Nephron (organoid): ENCODE measurements at regions not wholly inside any gene's neighbourhood (a gene's known extent, or its start where the extent isn't known, plus 50 kb on each side); places are given as distances from the start of the nearest gene placed in this dataset.

ENCODE experiments used
- H3K27ac Mint-ChIP-seq, 3 experiments: 2 replicates each; pipeline ENCODE4 v1.8.0; 2020; ENCODE audit warnings: mixed read lengths in 3 of 3, mild to moderate bottlenecking in 2 of 3, moderate library complexity in 1 of 3
- H3K27me3 Mint-ChIP-seq: 2 replicates; pipeline ENCODE4 v1.8.0; 2021; ENCODE audit warnings: low read depth, mild to moderate bottlenecking, moderate library complexity, mixed read lengths
- H3K36me3 Mint-ChIP-seq: 2 replicates; pipeline ENCODE4 v1.8.0; 2020; ENCODE audit warnings: low read depth, mixed read lengths
- H3K4me1 Mint-ChIP-seq: 2 replicates; pipeline ENCODE4 v1.8.0; 2020; ENCODE audit warnings: mixed read lengths
- H3K4me3 Mint-ChIP-seq, 3 experiments: 2 replicates each; pipeline ENCODE4 v1.8.0; 2020; ENCODE audit warnings: mild to moderate bottlenecking in 3 of 3, mixed read lengths in 3 of 3, moderate library complexity in 2 of 3
- H3K9me3 Mint-ChIP-seq: 2 replicates; pipeline ENCODE4 v1.8.0; 2020; ENCODE audit warnings: mixed read lengths
- CTCF ChIP-seq, 3 experiments: fragments of 200-600 bp; sonication (generic); IDR thresholded peaks; one replicate each; pipeline ENCODE4 v1.5.0; 2021; ENCODE audit warnings: antibody characterized with exemption in 3 of 3; ENCODE audit not compliant: unreplicated experiment in 3 of 3

DNA sequence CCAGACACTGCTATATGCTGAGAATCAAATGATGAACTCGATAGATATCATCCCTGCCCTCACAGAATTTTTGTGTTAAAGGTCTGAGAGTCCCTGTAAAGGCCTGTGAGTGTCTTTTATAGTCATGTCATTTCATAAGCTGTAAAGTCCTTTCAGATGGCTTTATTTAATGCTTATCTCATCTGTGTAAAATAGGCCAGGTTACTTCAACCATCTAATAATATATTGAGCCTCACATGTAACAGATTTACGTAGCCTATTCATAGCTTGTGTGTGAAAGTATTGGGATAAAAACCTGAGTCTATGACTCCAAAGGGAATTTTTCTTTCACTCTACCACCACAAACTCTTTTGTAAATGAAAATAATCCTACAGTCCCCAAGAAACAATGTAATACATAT is 672.0 kb upstream of the SYT4 start:
- Mint-ChIP-seq H3K4me1 (no peaks in the 10 kb centered on the region), H3K27ac (no peak overlapping the region), H3K4me3 (no peak overlapping the region), H3K9me3 (peaks cover 12% of the 10 kb centered on the region), H3K27me3 (no peaks in the 10 kb centered on the region), H3K36me3 (no peaks in the 10 kb centered on the region)
- no peak for TF ChIP-seq CTCF (IDR thresholded peaks at IDR 0.05; ENCODE audit: unreplicated experiment in 3 of 3)

- no peak overlapping the region for H3K27ac Mint-ChIP-seq
- no peak overlapping the region for H3K4me3 Mint-ChIP-seq
- H3K9me3 Mint-ChIP-seq: peaks cover 15% of the 10 kb centered on the region
- no peaks in the 10 kb centered on the region for H3K27me3 Mint-ChIP-seq
- TF ChIP-seq CTCF (IDR thresholded peaks at IDR 0.05; ENCODE audit: unreplicated experiment in 3 of 3): no peak
- no peaks in the 10 kb centered on the region for H3K36me3 Mint-ChIP-seq
- H3K4me1 Mint-ChIP-seq: no peaks in the 10 kb centered on the region
Measured at GRCh38 chr18:43950062-43950461, 672.8 kb upstream of the SYT4 start.

DNA sequence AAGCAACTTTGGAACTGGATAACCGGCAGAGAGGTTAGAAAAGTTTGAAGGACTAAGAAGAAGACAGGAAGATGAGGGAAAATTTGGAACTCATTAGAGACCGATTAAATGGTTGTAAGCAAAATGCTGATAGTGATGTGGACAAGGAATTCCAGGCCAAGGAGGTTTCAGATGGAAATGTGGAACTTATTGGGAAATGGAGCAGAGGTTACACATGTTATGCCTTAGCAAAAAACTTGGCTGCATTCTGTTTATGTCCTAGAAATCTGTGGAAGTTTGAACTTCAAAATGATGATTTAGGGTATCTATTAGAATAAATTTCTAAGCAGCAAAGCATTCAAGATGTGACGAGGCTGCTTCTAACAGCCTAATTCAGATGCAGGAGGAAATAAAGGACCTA is 675.1 kb upstream of the SYT4 start:
- Mint-ChIP-seq H3K36me3 (no peaks in the 10 kb centered on the region), H3K9me3 (peaks cover 15% of the 10 kb centered on the region), H3K4me1 (peaks cover 12% of the 10 kb centered on the region), H3K4me3 (no peak overlapping the region), H3K27ac (no peak overlapping the region), H3K27me3 (no peaks in the 10 kb centered on the region)
- no peak for TF ChIP-seq CTCF (IDR thresholded peaks at IDR 0.05; ENCODE audit: unreplicated experiment in 3 of 3)

DNA sequence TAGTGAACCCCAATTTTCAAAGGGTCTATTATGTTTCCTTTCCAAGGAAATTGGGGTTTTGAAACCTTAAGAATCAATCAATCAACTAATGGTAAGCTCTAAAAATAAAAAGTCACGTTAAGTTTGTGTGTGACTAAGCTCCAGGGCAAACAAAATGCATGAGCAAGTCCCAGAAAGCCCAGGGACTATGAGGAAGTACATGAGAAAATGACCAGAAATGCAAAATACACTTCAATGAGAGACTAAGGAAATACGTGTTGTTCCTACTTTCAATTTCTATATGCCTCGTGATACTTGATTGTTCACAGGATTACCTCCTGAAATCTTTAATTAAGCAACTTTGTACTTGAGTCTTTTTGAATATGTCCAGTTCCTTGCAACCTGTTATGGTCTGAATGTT is 684.4 kb upstream of the SYT4 start:
- Mint-ChIP-seq H3K36me3 (no peaks in the 10 kb centered on the region), H3K4me1 (peaks cover 4% of the 10 kb centered on the region), H3K27me3 (peaks cover 3% of the 10 kb centered on the region), H3K4me3 (no peak overlapping the region), H3K9me3 (no peaks in the 10 kb centered on the region), H3K27ac (no peak overlapping the region)
- no peak for TF ChIP-seq CTCF (IDR thresholded peaks at IDR 0.05; ENCODE audit: unreplicated experiment in 3 of 3)

DNA sequence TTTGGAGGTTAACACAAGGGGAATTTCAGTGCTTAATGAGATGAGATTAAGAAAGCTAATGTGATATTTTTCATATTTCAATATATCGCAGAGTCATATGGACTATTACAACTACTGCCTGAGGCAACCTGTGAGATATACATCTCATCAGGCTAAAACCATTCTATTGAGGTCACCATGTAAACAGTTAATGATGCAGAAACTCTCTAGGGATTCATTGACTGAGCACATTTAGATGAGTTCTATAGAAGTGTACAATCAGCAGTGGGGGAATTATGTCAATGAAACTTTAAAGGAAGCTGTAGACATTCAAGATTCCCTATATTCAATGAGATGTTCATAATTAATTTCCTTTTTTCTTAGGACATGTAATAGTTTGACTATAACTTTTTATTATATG is 687.4 kb upstream of the SYT4 start:
- Mint-ChIP-seq H3K36me3 (no peaks in the 10 kb centered on the region), H3K27ac (no peak overlapping the region)

More for the DNA sequence above, 687.4 kb upstream of the SYT4 start:
- no peaks in the 10 kb centered on the region for H3K4me1 Mint-ChIP-seq
- H3K4me3 Mint-ChIP-seq: no peak overlapping the region
- no peaks in the 10 kb centered on the region for H3K9me3 Mint-ChIP-seq
- TF ChIP-seq CTCF (IDR thresholded peaks at IDR 0.05; ENCODE audit: unreplicated experiment in 3 of 3): no peak
- H3K27me3 Mint-ChIP-seq: peaks cover 3% of the 10 kb centered on the region
